ENCODE measurements at regions not wholly inside any gene's neighbourhood (a gene's known extent, or its start where the extent isn't known, plus 50 kb on each side); places are given as distances from the start of the nearest gene placed in this dataset.

- no peak for TF ChIP-seq CTCF (IDR thresholded peaks at IDR 0.05; ENCODE audit: low read length)
- TF ChIP-seq EZH2 (optimal IDR thresholded peaks at IDR 0.05; ENCODE audit: low read depth, low read length), result no peak
Observed at GRCh38 chr15:38652183-38652794, 87.7 kb upstream of the RASGRP1 start.

All from MM.1S (cell line).